Stimulated activated CD4-positive, alpha-beta T cell treated with anti-CD3 and anti-CD28 coated beads, Interleukin-1b, Interleukin-23, amount 100 ng/mL, for 4 hours (primary cell): ENCODE measurements at regions not wholly inside any gene's neighbourhood (a gene's known extent, or its start where the extent isn't known, plus 50 kb on each side); places are given as distances from the start of the nearest gene placed in this dataset.
"Not testable (repeated sequence)": the region's sequence is repeated elsewhere in the genome, so short reads cannot be mapped to it uniquely, and the experiment has no call there.

Experiments used
- DNase-seq, 2 donors: peaks; one replicate each; pipeline ENCODE4 v3.0.0-alpha.2; 2020; ENCODE audit warnings: low read depth in 2 of 2

DNA sequence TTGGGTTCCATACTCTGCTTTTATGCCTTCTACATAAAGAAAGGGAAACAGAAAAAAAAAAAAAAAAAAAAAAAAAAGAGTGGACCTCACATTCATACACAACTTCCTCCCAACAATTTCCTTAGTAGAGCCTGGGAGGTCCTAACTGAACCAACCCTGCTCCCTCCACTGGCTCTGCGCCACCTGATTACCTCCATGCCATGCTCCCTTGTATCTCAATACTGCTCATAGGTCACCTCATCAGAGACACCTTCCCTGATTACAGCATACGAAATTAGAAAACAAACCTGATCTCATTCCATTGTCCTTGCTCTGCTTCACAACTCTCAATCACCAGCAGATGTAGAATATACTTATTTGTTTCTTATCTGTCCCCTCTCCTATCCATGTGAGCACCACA lies 134.2 kb upstream of the EYA4 start:
- no peak for DNase-seq

DNA sequence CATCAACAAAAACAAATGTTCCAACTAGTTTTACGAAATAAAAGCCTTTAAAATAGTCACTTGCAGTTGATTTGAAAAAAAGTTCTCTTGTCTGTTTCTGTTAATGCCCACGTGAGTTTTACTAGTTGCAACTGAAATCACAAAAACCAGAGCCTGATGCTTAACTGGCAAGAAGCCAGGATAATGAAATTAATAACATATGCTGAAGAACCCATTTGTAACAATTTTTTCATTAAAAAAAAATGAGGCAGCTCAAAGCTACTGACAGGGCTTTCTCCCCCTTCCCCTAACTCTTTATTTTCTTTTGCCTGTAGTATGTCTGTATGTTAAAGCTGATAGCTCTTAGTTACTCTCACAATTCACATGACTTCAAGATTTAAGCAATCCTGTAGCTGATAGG lies 132.7 kb upstream of the EYA4 start:
- no peak for DNase-seq

DNA sequence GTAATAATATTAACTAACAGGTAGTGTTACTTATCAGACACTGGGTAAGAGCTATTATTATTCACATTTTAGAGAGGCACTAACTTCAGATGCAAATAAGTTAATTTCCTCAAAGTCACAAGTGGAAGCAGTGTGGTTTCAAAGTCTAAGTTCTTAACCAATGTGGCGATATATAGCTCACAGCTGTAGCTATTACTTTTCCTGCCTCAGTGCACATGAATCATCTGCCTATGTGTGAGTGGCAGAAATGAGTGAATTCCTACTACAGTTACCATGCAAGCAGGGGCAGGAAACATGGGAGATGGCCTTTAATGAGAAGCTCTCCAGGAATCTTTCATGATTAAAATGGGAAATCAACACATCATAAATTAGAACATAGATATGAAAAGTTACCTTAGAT lies 126.2 kb upstream of the EYA4 start:
- no peak for DNase-seq

DNA sequence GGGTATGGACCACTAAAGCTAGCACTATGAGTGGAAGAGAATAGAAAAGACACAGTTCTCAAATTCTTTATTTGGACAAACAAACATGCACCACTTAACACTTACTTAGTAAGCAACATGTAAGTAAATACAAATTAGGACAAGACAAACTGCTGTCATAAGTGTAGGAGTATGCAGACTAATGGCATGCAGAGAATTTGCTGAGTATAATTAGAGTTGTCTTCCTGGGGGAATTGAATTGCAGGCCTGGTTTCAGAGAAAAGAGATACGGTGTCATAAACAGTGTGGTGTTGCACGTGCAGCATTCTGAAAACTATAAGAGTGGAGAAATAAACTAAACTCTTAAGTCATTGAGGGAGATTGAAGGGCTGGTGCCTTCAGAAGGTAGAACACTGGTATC lies 125.2 kb upstream of the EYA4 start:
- no peak for DNase-seq

DNA sequence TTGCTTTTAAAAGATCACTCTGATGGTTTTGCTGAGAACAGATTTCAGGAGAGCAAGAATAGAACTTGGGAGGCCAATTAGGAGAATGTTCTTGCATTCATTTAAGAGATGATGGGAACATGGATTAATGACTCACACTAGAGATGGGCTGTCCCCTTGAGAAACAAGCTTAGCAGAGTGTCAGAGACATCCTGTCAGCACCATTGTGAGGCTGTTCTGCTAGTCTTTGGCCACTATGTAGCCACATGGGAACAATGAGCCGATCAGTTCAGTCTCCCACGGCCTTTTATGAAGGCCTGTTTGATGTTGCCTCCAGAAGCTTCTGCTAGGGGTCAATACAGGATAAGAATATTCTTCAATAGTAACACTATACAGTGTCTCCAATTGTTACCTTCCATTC lies 113.0 kb upstream of the EYA4 start:
- DNase-seq: no peak

DNA sequence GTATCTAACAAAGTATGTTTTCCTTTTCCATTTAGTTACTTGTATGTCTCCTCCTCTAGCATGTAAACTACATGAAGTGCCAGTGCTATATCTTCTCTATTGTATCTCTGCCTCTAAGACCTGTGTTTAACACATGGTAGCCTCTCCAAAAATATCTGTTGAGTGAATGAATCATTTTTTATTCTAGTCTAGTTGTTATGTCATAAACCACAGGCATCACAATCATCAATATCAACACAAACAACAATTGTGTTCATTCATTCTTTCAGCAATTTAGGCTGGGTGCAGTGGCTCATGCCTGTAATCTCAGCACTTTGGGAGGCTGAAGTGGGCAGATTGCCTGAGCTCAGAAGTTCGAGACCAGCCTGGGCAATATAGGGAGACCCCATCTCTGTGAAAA lies 111.6 kb upstream of the EYA4 start:
- DNase-seq: no peak

DNA sequence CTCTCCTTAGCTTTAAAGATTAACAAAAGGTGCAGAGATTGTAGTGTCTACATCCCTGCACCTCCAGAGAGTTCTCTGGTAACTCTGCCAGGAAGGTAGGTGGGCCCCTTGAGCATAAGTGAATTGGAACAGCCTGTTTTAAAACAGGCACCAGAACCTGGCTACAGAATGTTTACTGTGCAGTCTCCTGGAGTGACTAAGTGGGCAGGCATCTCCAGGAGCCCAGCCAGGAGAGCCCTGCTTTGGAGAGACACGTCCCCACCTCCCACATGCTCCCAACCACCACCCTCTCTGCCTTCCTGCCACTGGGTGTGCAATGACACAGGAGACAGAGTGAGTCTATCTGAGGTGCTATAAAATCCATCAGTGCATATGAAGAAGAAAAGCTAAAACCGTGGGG lies 110.3 kb upstream of the EYA4 start:
- no peak for DNase-seq

DNA sequence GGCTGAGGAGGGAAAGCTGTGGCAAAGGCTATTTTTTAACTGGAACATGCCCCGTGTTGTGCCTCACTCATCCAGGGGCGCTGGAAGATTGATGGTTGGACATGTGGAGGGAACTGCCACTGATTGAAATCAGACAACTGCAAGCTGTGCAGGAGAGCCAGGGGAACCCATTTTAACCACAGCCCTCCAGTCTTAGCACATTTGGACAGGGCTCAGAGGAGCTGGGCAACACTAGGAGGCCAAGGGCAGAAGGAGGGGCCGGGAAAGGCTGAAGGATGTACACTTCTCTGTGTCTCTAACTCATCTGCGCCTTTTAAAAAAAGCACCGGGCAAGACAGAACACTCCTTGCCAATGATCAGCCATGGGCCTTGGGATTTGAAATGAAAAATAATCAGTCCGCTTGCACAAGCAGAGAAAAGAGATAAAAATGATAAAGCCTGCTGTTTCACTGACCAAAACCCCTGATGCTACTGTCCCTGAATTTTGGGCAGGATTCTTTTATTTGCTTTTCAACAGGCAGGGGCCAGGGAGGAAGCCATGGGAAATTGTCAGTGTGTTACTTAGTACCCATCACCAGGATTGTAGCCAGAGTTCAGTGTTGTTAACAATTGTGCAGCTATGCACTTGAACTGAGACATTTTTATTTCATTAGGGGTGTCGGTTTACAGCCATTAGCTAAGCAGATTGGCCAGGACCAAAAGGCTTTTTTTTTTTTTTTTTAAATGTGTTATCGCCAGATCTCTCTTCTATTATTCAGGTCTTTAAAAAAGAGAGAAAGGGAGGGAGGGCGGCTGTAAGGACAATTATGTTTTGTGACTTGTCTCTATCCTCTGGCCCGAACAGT lies 109.3 kb upstream of the EYA4 start:
- DNase-seq: no peak

DNA sequence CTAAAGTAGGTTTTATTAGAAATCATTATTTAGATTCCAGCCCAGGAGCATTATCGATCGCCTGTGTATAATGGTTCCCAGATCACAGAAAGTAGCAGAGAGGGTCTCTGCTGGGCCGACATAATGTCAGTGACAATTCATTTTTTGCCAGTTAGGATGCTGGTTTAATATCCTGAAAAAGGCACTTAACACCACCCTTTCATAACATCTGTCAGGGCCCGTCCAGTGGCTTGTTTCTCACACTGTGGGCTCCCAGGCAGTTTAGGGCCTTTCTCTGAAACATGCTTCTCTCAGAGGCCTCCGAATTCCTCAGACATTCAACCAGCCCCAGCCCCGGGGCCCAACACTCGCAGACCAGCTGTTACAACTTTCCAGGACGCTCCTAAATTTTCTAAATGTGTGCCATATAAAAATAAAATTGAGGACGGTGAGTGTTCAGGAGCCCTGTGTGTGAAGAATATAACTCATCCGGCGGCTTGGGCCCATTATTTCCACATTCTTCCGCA lies 108.6 kb upstream of the EYA4 start:
- DNase-seq: no peak

DNA sequence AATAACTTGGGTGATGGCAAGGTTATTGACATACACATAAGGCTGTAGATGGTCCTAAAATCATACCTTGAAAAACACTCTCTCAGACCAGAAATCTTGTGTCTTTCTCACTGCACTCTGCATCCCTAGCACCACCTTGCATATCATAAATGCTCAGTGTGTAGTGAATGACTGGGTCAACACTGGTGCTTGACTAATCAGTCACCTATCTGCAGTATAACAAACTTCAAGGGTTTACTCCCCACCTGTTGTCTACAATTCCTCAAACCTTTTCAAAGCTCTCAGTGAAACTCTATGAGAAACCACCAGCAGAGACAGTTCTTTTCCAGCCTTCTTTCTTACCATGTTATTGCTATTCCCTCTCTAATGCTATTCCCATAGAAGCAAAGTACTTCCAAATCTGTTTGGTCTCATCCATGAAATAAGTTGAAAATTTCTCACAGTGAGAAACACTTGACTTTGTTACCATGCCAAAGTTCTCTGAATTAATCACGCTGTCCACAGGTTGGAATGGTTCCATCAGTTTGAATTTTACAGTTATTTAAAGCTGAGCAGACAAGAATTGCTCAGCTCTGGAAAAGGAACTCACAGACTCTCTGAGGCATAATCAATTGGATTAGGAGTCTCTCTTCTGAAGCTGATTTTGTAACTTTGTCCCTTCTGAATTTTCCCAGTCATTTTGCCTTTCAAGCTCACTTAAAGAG lies 104.8 kb upstream of the EYA4 start:
- no peak for DNase-seq

DNA sequence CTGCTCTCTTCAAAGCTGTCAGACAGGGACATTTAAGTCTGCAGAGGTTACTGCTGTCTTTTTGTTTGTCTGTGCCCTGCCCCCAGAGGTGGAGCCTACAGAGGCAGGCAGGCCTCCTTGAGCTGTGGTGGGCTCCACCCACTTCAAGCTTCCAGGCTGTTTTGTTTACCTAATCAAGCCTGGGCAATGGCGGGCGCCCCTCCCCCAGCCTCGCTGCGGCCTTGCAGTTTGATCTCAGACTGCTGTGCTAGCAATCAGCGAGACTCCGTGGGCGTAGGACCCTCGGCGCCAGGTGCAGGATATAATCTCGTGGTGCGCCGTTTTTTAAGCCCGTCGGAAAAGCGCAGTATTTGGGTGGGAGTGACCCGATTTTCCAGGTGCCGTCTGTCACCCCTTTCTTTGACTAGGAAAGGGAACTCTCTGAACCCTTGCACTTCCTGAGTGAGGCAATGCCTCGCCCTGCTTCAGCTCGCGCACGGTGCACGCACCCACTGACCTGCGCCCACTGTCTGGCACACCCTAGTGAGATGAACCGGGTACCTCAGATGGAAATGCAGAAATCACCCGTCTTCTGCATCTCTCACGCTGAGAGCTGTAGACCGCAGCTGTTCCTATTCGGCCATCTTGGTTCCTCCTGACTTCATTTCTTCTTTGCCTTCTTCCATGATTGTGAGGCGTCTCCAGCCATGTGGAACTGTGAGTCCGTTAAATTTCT lies 93.5 kb upstream of the EYA4 start:
- DNase-seq: not testable (repeated sequence)

DNA sequence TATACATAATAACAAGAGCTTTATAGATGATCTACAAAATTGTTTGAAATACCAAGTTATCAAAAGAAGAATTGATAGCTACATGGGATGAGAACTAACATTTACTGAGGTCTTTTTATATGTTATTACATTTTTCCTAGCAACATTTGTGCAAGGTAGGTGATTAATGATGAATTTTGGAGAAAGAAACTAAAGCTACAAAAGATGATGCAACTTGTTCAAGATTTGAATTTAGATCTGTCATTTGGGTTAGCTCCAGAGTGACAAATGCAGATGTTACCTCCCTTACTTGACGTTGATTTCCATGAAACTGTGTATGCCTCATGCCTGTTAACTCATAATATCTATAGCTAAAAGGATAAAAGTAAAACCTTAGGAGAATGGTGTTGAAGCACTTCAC lies 84.5 kb upstream of the EYA4 start:
- no peak for DNase-seq

DNA sequence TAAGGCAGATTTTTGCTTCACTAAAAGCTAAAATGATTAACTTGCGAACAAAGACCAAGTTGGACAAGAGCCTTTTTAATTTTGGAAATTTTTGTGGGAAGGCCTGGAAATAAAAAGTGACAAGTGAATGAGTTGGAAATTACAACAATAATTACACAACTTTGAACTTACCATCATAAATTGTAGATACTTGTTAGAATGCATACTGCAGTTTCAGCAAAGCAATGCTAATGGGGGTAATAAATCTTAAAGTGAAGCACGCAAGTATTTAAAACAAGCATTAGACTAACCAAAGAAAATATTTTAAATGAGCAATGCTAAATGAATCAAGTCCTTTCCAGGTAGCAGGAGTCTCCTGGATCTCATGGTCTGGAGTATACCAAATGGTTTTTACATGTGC lies 83.2 kb upstream of the EYA4 start:
- DNase-seq: no peak

DNA sequence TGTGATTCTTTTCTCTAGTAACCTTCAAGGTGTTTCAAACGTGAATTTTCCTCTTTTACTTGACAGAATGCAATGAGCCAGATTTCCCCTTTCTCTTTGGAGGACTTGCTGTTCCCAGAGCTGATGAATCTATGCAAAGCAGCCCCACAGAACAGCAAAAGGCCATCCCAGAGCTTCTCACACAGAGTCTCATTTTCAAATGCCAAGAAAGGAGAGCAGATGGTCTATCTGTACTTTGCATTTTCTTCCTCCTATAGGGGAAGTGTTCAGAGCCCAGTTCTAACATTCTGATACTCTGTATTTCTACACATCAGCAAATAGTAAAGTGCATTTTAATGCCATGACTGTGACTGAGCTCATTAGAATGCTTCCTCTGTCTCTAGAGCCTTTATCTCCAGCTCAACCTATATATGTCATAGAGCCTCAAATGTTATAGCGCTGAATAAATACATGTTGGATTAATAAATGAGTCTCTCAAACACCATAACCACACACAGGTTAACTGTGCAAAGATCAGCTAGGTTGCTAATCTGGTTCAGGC lies 81.8 kb upstream of the EYA4 start:
- DNase-seq: no peak

DNA sequence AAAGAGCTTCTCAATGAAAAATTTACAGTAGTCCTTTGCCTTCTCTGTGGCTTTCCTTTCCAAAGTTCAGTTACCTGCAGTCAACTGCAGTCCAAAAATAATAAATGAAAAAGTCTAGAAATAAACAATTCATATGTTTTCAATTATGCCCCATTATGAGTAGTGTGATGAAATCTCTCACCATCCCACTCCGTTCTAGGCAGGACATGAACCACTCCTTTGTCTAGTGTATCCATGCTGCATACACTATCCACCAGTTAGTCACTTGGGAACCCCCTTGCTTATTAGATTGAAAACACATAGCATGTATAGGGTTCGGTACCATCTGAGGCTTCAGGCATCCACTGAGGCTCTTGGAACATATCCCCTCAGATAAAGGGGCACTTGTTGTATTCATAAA lies 80.6 kb upstream of the EYA4 start:
- DNase-seq: no peak

DNA sequence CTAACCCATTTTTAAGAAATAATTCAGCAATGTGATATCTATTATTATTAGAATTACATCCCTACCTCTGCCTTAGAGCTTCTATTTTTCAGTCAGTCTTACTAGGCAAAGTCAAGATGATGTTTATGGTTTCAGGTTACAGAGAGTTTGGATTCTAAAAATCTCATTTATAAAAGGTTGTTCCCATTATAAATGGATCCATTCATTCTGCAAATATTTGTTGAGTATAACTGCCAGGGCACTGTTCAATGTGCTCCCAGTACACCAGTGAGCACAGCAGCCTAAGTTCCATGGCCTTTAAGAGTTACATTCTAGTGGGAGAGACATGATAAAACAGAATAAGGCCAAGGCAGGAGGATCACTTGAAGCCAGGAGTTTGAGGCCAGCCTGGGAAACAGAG lies 75.9 kb upstream of the EYA4 start:
- no peak for DNase-seq

DNA sequence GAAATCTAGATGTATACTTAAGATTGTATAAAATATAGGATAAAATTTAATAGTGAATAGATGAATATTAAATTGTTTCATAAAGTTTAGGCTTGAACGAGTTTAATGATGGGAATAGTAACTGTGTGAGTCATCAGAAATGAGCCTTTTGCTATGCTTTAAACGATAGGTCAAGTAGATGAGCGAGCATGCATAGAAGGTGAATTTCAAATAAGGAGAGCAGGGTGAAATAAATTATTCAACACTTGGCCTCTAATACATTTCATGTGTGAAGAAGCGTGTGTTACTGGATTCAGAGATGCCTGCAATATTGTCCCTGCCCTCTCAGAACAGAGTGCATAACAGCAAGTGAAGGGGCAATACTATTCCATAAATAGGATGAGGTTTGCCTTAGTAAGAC lies 74.4 kb upstream of the EYA4 start:
- DNase-seq: no peak

DNA sequence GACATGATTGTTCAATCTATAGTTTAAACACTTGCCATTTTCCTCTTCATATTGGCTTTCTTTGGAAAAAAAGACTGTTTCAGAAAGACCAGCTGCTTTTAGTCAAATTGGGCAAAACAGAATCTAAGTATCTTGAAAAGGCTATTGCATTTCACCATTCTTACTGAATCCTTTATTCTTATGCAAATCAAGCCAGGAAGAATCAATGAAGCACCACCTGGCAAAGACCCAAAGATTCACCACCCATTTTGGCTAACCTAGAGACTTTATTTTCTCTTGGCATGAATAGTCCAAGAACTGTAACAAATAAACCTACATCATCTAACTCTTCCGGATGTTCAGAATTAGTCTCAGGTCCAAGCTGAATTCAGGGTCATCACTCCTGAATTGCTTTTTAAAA lies 71.3 kb upstream of the EYA4 start:
- no peak for DNase-seq

DNA sequence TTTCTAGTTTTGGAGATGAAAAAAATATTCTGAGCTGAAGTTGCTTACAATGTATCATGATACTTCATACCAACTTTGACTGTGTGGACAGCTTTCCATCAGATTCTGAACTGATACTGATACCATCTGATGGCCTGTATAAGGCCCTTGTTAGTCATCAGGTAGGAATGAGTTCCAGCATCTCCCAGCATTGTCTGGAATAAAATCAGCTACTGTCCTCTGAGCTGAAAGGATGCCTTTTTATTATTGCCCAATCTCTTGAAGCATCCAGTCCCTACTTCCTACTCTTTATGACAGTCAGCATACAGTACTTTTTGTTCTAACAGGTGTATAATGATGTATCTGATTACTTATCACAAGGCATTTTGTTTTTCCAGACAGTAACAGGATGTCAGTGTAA lies 70.6 kb upstream of the EYA4 start:
- no peak for DNase-seq

DNA sequence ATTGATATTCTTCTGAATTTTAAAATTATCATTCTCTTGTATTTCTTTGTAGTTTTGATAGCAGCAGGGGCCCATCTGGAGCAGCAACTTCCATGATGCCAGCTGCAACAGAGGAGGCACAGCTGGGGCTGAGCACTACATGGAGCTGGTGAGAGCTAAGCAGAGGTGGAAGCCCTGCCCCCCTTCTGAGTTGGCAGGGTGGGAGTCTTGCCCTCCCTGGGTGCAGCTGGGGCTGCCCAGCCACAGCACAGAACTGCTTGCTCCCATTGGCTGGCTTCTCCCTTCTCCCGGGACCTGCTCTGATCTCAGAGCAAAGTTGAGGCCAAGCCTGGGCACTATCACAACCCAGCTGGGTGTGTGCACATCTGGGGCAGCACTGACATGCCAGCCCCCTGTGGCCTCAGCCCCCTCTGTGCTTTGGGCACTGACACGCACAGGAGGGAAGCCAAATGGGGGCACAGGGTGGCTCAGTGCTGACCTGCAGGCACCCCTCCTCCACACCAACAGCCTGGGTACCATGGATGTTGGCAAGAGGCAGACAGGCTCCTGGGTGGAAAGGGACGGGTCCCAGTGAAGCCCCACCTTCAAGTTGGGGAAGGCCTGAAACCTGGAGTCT lies 69.1 kb upstream of the EYA4 start:
- DNase-seq: no peak

DNA sequence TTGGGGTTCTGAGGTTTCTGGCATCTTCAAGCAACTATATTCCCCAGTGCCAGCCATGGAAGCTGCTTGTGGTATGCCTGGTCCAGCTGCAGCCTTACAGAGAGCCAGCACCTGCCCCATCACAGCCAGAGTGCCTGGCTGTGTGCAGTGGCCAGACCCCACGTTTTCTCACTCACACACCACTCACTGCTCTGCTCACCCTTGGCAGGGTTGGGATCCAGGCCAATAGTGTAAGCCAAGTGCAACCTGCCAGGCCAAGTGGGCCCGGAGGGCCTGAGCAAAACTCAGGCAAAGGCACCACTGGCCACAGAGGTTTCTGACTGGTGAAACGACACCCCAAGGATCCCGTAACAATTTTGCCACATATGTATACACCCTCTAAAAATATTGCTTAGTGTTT lies 67.9 kb upstream of the EYA4 start:
- DNase-seq: no peak

DNA sequence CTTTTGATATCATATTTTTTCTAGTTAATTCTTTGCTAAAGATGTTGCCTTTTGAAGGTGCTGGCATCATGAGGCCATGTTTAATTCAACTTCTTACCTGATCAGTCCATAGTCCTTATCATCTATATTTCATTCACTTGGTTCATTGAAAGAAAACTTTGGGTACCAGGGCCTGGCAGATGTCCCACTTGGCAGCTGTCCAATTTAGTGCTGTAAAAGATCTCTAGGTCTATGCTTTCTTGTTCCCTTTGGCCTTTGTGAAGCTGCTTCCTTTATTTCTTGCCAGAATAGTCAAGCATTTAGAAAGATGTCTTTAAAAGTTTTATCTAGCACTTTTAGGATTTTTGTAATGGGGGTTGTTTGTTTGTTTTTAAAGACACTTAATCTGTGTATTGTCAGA lies 61.7 kb upstream of the EYA4 start:
- no peak for DNase-seq
